ENCODE measurements at regions not wholly inside any gene's neighbourhood (a gene's known extent, or its start where the extent isn't known, plus 50 kb on each side); places are given as distances from the start of the nearest gene placed in this dataset.
"Not testable (repeated sequence)": the region's sequence is repeated elsewhere in the genome, so short reads cannot be mapped to it uniquely, and the experiment has no call there.

DNA sequence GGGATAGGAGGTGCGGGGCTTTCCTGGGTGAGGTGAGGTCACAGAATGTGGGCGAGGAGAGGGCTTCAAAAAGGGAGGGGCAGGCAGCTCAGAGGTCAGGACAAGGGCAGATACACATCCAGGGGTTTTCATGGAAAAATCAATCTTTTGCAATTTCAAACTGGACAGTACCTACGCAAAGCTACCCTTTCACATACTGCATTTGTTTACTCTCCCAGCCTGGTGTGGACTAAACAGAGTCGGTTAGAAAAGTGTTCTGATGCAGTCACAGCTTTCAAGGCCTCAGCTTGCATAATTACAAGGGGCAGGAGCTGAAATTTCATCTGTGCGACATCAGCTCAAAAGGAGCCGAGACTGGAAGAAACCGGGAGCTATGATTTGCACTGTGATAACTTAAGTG, 309.9 kb upstream of the SOX1 start:
- H3K4me2 ChIP-seq (ENCODE audit: low read depth, low read length, poor library complexity, severe bottlenecking); H3K27me3 ChIP-seq (ENCODE audit: low read length); H2AFZ ChIP-seq (ENCODE audit: low read length); H3K27ac ChIP-seq (ENCODE audit: low read length); H3K4me1 ChIP-seq (ENCODE audit: low read length); DNase-seq; H4K20me1 ChIP-seq (ENCODE audit: insufficient read depth, low read depth, low read length); H3K9me3 ChIP-seq (ENCODE audit: low read length); H3K9ac ChIP-seq (ENCODE audit: low read length); H3K9me2 ChIP-seq (replicated peaks; ENCODE audit: insufficient read depth, low read length); H3K79me2 ChIP-seq (ENCODE audit: low read length); H3K4me3 ChIP-seq (ENCODE audit: low read length); H3K36me3 ChIP-seq (ENCODE audit: insufficient read depth, low read length): not testable (repeated sequence)

DNA sequence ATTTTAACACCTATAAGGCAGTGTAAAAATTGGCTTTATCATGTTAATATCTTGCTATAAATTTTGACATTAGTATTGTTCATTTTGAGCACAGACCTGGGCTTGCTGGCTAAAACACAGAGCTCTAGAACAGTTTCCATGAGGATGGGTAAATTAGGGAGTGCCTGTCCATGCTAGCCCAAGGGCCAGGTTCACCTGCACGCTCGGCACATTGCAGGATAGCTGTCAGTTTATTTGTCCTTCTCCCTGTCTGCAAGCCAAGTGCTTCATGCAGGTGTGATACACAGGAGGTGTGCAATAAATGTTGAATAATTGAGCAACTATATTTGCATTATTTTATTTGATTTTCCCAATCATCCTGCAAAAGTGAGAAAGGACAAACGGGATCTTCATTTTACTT, 309.3 kb upstream of the SOX1 start:
- not testable (repeated sequence) for H3K9me3 ChIP-seq (ENCODE audit: low read length); H3K4me1 ChIP-seq (ENCODE audit: low read length); H3K36me3 ChIP-seq (ENCODE audit: insufficient read depth, low read length); H2AFZ ChIP-seq (ENCODE audit: low read length); H3K27ac ChIP-seq (ENCODE audit: low read length); H3K9ac ChIP-seq (ENCODE audit: low read length); H3K4me2 ChIP-seq (ENCODE audit: low read depth, low read length, poor library complexity, severe bottlenecking); H3K9me2 ChIP-seq (replicated peaks; ENCODE audit: insufficient read depth, low read length); H3K27me3 ChIP-seq (ENCODE audit: low read length); H3K79me2 ChIP-seq (ENCODE audit: low read length); H3K4me3 ChIP-seq (ENCODE audit: low read length); H4K20me1 ChIP-seq (ENCODE audit: insufficient read depth, low read depth, low read length); DNase-seq

DNA sequence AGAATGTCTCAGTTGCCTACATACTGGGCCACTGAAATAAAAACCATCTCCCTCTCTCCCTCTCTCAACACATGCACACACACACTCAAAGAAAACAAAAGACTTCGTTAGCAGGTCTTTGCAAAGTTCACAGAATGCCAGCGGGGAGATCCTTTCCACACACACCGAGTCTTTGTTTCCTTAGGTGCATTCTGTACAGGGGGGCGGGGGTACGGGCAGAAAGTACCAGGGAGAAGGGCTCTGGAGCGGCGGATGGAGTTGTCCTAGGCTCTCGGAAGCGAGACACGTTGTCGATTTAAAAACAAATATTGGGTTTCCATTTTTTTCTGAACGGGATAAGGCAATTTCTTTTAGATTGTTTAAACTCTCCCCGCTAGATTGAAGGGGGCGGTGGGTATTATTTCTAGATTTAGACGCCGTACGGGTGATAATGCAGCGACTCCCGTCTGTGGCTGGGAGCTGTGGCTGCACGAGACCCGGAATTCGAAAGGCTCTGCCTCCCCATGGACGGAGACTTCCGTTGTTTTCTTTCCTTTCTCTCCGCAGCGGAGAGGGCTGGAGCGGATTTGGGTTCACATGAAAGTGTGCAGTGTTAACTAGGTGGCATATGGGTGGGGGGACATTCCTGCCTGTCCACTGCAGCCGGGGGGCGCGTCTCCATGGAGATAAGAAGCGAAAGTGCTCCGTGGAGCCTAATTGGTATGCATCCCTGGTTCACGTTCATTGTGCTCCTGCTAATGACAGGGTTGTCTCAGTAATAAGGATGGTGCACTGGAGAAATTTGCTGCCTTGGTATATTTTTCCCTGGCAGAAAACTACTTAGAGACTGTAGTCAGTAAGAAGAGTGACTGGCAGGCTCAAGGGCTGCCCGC, 303.7 kb upstream of the SOX1 start:
- not testable (repeated sequence) for H3K27me3 ChIP-seq (ENCODE audit: low read length); H3K79me2 ChIP-seq (ENCODE audit: low read length); H3K4me2 ChIP-seq (ENCODE audit: low read depth, low read length, poor library complexity, severe bottlenecking); H3K9me3 ChIP-seq (ENCODE audit: low read length); H4K20me1 ChIP-seq (ENCODE audit: insufficient read depth, low read depth, low read length); DNase-seq; H2AFZ ChIP-seq (ENCODE audit: low read length); H3K27ac ChIP-seq (ENCODE audit: low read length); H3K9me2 ChIP-seq (replicated peaks; ENCODE audit: insufficient read depth, low read length); H3K4me1 ChIP-seq (ENCODE audit: low read length); H3K9ac ChIP-seq (ENCODE audit: low read length); H3K4me3 ChIP-seq (ENCODE audit: low read length); H3K36me3 ChIP-seq (ENCODE audit: insufficient read depth, low read length)

DNA sequence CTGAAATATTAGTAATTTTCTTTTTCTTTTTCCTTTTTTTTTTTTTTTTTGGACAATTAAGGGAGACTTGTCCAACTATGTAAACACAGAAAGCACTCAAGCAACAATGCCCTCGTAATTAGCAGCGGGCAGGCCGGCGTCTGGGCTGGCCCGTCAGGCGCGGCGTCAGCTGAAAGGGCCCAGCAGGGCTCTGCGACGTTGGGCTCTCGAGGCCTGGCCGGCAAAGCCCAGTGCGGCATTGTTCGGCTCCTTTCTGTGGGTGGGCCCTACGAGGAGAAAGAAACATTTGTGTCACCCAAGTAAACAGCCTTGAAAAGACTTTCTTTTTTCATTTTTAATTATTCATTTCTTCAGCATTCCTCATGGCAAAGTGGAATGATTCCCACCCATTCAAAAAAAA, 302.4 kb upstream of the SOX1 start:
- not testable (repeated sequence) for DNase-seq; H3K36me3 ChIP-seq (ENCODE audit: insufficient read depth, low read length); H3K4me3 ChIP-seq (ENCODE audit: low read length); H3K9ac ChIP-seq (ENCODE audit: low read length); H3K27ac ChIP-seq (ENCODE audit: low read length); H3K27me3 ChIP-seq (ENCODE audit: low read length); H3K9me2 ChIP-seq (replicated peaks; ENCODE audit: insufficient read depth, low read length); H3K9me3 ChIP-seq (ENCODE audit: low read length); H3K79me2 ChIP-seq (ENCODE audit: low read length); H4K20me1 ChIP-seq (ENCODE audit: insufficient read depth, low read depth, low read length); H3K4me2 ChIP-seq (ENCODE audit: low read depth, low read length, poor library complexity, severe bottlenecking); H3K4me1 ChIP-seq (ENCODE audit: low read length); H2AFZ ChIP-seq (ENCODE audit: low read length)

DNA sequence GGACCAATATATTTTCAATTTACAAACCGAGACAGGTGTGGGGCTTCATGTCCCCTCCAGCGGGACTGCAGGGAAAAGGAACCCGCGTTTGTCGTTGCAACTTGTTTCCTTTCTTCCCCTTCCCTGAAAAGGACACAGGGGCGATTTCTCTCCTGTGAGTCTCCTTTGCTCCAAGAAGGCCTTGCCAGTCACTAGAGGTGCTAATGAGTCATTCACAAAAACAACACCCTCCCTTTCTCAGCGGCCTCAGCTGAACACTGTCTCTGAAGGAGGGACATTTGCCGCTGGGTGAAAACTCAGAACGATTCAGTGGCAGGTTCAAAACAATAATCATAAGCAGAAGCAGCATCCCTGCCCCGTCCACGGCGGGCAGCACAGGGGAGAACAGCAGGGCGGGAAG, 302.0 kb upstream of the SOX1 start:
- H3K9ac ChIP-seq (ENCODE audit: low read length); H3K4me1 ChIP-seq (ENCODE audit: low read length); H3K27me3 ChIP-seq (ENCODE audit: low read length); H3K9me3 ChIP-seq (ENCODE audit: low read length); H3K4me2 ChIP-seq (ENCODE audit: low read depth, low read length, poor library complexity, severe bottlenecking); H4K20me1 ChIP-seq (ENCODE audit: insufficient read depth, low read depth, low read length); H2AFZ ChIP-seq (ENCODE audit: low read length); DNase-seq; H3K9me2 ChIP-seq (replicated peaks; ENCODE audit: insufficient read depth, low read length); H3K36me3 ChIP-seq (ENCODE audit: insufficient read depth, low read length); H3K27ac ChIP-seq (ENCODE audit: low read length); H3K4me3 ChIP-seq (ENCODE audit: low read length); H3K79me2 ChIP-seq (ENCODE audit: low read length): not testable (repeated sequence)

DNA sequence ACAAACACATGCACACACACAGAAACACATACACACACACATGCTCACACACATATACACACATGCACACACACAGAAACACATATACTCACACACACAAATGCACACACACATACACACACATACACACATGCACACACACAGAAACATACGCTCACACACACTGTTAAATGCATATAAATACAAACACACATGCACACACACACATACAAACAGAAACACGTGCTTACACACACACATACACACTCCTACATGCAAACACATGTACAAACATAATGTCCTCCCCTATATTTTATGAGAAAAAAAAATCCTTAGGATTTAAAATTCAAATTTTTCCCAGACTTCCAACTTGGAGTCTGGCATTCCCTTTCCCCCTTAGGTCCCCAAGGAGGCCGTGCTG, 291.2 kb upstream of the SOX1 start:
- not testable (repeated sequence) for H3K79me2 ChIP-seq (ENCODE audit: low read length); H3K9me3 ChIP-seq (ENCODE audit: low read length); H3K36me3 ChIP-seq (ENCODE audit: insufficient read depth, low read length); H3K27me3 ChIP-seq (ENCODE audit: low read length); H3K9me2 ChIP-seq (replicated peaks; ENCODE audit: insufficient read depth, low read length); H3K4me1 ChIP-seq (ENCODE audit: low read length); H3K4me2 ChIP-seq (ENCODE audit: low read depth, low read length, poor library complexity, severe bottlenecking); H3K4me3 ChIP-seq (ENCODE audit: low read length); DNase-seq; H4K20me1 ChIP-seq (ENCODE audit: insufficient read depth, low read depth, low read length); H3K9ac ChIP-seq (ENCODE audit: low read length); H2AFZ ChIP-seq (ENCODE audit: low read length); H3K27ac ChIP-seq (ENCODE audit: low read length)

DNA sequence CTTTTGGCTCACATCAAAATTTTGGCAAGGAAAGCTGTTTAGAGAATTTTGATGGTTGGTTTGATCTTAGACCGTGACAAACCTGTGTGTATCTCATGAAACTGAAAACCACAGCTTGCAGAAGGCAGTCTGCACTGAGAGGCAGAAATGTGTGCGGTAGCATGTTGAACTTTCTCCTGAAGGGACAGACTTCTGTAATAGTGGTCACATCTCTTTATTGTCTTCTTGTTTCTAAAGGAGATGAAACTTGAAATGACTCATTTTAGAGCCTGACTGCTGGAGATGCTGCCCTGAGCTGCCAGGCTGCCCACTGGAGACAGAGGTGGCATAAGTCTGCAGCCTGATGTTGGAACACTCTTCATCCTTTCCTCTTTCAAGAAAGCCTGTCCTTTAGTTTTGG, 289.6 kb upstream of the SOX1 start:
- not testable (repeated sequence) for H4K20me1 ChIP-seq (ENCODE audit: insufficient read depth, low read depth, low read length); H3K79me2 ChIP-seq (ENCODE audit: low read length); H3K9me3 ChIP-seq (ENCODE audit: low read length); H3K4me2 ChIP-seq (ENCODE audit: low read depth, low read length, poor library complexity, severe bottlenecking); H3K9ac ChIP-seq (ENCODE audit: low read length); H3K27me3 ChIP-seq (ENCODE audit: low read length); H3K36me3 ChIP-seq (ENCODE audit: insufficient read depth, low read length); H3K27ac ChIP-seq (ENCODE audit: low read length); DNase-seq; H3K9me2 ChIP-seq (replicated peaks; ENCODE audit: insufficient read depth, low read length); H3K4me1 ChIP-seq (ENCODE audit: low read length); H3K4me3 ChIP-seq (ENCODE audit: low read length); H2AFZ ChIP-seq (ENCODE audit: low read length)

DNA sequence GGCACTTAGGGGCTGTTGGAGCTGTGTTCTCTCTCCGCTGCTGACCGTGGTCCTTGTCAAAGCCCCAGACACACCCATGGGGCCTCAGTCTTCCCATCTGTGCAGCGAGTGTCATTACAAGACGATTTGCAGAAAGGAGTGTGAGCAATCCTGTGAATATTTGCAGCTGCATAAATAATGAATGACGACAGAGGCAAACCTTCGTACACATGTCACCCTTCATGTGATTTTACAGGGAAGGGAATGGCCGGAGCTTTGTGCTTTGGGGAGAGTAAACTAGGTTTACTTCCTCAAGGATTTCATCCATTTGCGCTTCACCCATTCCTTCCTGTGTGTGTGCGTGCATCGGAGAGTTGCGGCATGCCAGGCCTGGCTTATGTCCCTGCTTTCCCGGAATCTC, 285.6 kb upstream of the SOX1 start:
- DNase-seq; H3K27me3 ChIP-seq (ENCODE audit: low read length): not testable (repeated sequence)

DNA sequence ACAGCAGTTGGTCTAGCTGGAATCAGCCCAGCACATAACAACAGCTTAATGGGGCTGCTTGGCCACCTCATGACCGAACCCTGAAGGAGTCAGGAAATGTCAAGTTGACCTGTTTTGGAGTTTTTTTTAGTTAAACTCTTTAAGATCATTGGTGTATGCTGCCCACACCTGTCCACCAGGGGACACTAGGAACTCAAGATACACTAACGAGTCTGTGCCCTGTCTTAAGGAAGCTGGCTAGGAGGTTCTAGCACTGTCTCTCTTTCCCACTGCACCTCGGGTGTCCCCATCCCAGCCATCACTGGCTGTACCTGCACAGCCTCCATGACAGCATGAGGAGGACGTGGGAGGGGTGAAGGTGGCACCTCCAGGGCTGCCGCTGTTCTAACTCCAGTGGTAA, 279.6 kb upstream of the SOX1 start:
- H3K4me3 ChIP-seq (ENCODE audit: low read length); H4K20me1 ChIP-seq (ENCODE audit: insufficient read depth, low read depth, low read length); DNase-seq; H3K27me3 ChIP-seq (ENCODE audit: low read length); H3K79me2 ChIP-seq (ENCODE audit: low read length); H3K27ac ChIP-seq (ENCODE audit: low read length); H3K9me3 ChIP-seq (ENCODE audit: low read length); H3K9me2 ChIP-seq (replicated peaks; ENCODE audit: insufficient read depth, low read length); H2AFZ ChIP-seq (ENCODE audit: low read length); H3K36me3 ChIP-seq (ENCODE audit: insufficient read depth, low read length); H3K9ac ChIP-seq (ENCODE audit: low read length); H3K4me2 ChIP-seq (ENCODE audit: low read depth, low read length, poor library complexity, severe bottlenecking); H3K4me1 ChIP-seq (ENCODE audit: low read length): not testable (repeated sequence)

More for the DNA sequence above, 285.6 kb upstream of the SOX1 start:
- not testable (repeated sequence) for H3K4me2 ChIP-seq (ENCODE audit: low read depth, low read length, poor library complexity, severe bottlenecking); H3K27ac ChIP-seq (ENCODE audit: low read length); H3K9me2 ChIP-seq (replicated peaks; ENCODE audit: insufficient read depth, low read length); H3K9me3 ChIP-seq (ENCODE audit: low read length); H3K36me3 ChIP-seq (ENCODE audit: insufficient read depth, low read length); H3K4me3 ChIP-seq (ENCODE audit: low read length); H3K4me1 ChIP-seq (ENCODE audit: low read length); H4K20me1 ChIP-seq (ENCODE audit: insufficient read depth, low read depth, low read length); H2AFZ ChIP-seq (ENCODE audit: low read length); H3K79me2 ChIP-seq (ENCODE audit: low read length); H3K9ac ChIP-seq (ENCODE audit: low read length)

Measured in Karpas-422 (cell line).